ENCODE measurements at regions not wholly inside any gene's neighbourhood (a gene's known extent, or its start where the extent isn't known, plus 50 kb on each side); places are given as distances from the start of the nearest gene placed in this dataset.

GRCh38 chr10:124179308-124180043, 86.1 kb upstream of the CHST15 start:
- ATAC-seq (ENCODE audit: low read depth): no peak
- H2BK5ac ChIP-seq (ENCODE audit: low read depth, low read length, poor library complexity, severe bottlenecking): no peak overlapping the region
- H2BK20ac ChIP-seq (ENCODE audit: low read depth, low read length): no peak overlapping the region
- no peak overlapping the region for H3K4me3 ChIP-seq (ENCODE audit: insufficient read depth, low read depth, low read length)
- H4K8ac ChIP-seq (ENCODE audit: low read depth in 2 of 2, low read length in 2 of 2): no peak overlapping the region
- ChIA-PET POLR2A (ENCODE audit: unreplicated experiment) (no interaction called here), CTCF (no interaction called here)
- no peak overlapping the region for H3K4me2 ChIP-seq (ENCODE audit: low read depth, low read length)
- H3K4ac ChIP-seq (ENCODE audit: low read depth, low read length): no peak overlapping the region
- WGBS, 2 experiments (ENCODE audit: extremely low coverage in 2 of 2, insufficient read length in 1 of 2): no CpG with 5 or more reads among the region's 3 CpGs
- H3K23ac ChIP-seq (ENCODE audit: low read depth, low read length): no peak overlapping the region
- DNase-seq: no peak
- no TSS peak for BruUV-seq (replicated peaks)
- no peak overlapping the region for H4K91ac ChIP-seq (ENCODE audit: insufficient read depth, low read depth, low read length)
- H2AK5ac ChIP-seq (ENCODE audit: low read depth, low read length): no peak overlapping the region
- dilution Hi-C loops (cut with HindIII; ENCODE audit: low sequenced_read_pairs, unreplicated experiment): no loop called here
- TF ChIP-seq NFE2L2 (IDR thresholded peaks at IDR 0.05; ENCODE audit: low read depth, low read length) (no peak), RAD21 (IDR thresholded peaks at IDR 0.05; ENCODE audit: low read length) (no peak), RCOR1 (IDR thresholded peaks at IDR 0.05; ENCODE audit: insufficient replicate concordance, low read length) (no peak), CTCF (conservative IDR thresholded peaks at IDR 0.05; ENCODE audit: low read depth, low read length) (no peak), SMC3 (IDR thresholded peaks at IDR 0.05; ENCODE audit: low read depth, low read length) (no peak), FOS (IDR thresholded peaks at IDR 0.05; ENCODE audit: low read depth, low read length) (no peak), POLR2A (IDR thresholded peaks at IDR 0.05; ENCODE audit: low read depth, low read length) (no peak), MXI1 (IDR thresholded peaks at IDR 0.05; ENCODE audit: borderline replicate concordance, low read depth, low read length) (no peak), RFX5 (IDR thresholded peaks at IDR 0.05; ENCODE audit: low read depth, low read length) (no peak), MAFK (IDR thresholded peaks at IDR 0.05; ENCODE audit: low read depth, low read length) (no peak), MAZ (IDR thresholded peaks at IDR 0.05; ENCODE audit: borderline replicate concordance, low read depth, low read length) (no peak), BHLHE40 (IDR thresholded peaks at IDR 0.05; ENCODE audit: low read depth, low read length) (no peak)
- H3K27me3 ChIP-seq (ENCODE audit: control insufficient read depth, insufficient read depth, low read length): no peaks in the 10 kb centered on the region
- H4K5ac ChIP-seq (ENCODE audit: low read depth, low read length): no peak overlapping the region
- no peak overlapping the region for H3K18ac ChIP-seq (ENCODE audit: low read depth, low read length)
- H3K56ac ChIP-seq (ENCODE audit: extremely low read depth, insufficient read depth, low read length): no peak overlapping the region
- no peak overlapping the region for H2AK9ac ChIP-seq (replicated peaks; ENCODE audit: low read depth, low read length, poor library complexity)
- no peaks in the 10 kb centered on the region for H3K36me3 ChIP-seq (ENCODE audit: control insufficient read depth, insufficient read depth, low read length)
- no peak overlapping the region for H3K27ac ChIP-seq (ENCODE audit: insufficient read depth, low read length)
- H3K9ac ChIP-seq (ENCODE audit: low read depth, low read length): no peak overlapping the region
- no peaks in the 10 kb centered on the region for H3K79me1 ChIP-seq (ENCODE audit: low read depth in 1 of 2, low read length in 2 of 2)
- H4K20me1 ChIP-seq (ENCODE audit: insufficient read depth, low read length): no peaks in the 10 kb centered on the region
- H3K4me1 ChIP-seq (ENCODE audit: control insufficient read depth, insufficient read depth, low read length): no peaks in the 10 kb centered on the region
- H2BK120ac ChIP-seq (ENCODE audit: low read depth, low read length): no peak overlapping the region
- intact Hi-C loops (cut with micrococcal nuclease): no loop called here
- no peak overlapping the region for H2AFZ ChIP-seq (replicated peaks; ENCODE audit: low read length, poor library complexity)
- no peaks in the 10 kb centered on the region for H3K9me1 ChIP-seq (ENCODE audit: insufficient read depth, low read length)
- H3K14ac ChIP-seq (replicated peaks; ENCODE audit: low read depth, low read length): no peak overlapping the region
- H3K9me3 ChIP-seq (ENCODE audit: control insufficient read depth, insufficient read depth, low read length): peaks cover 11% of the 10 kb centered on the region
- no peak overlapping the region for H2BK15ac ChIP-seq (ENCODE audit: low read depth, low read length)
- in situ Hi-C loops (cut with MboI; ENCODE audit: low sequenced_read_pairs): no loop called here
